Calu3 (cell line): ENCODE measurements at regions not wholly inside any gene's neighbourhood (a gene's known extent, or its start where the extent isn't known, plus 50 kb on each side); places are given as distances from the start of the nearest gene placed in this dataset.
"Not testable (repeated sequence)": the region's sequence is repeated elsewhere in the genome, so short reads cannot be mapped to it uniquely, and the experiment has no call there.

Experiments
- BruUV-seq: library from RNA; stranded (reverse); fragments of 400-500 nt; replicated peaks from 2 replicates; lab custom pipeline; 2021; lab: Mats Ljungman, UMichigan
- CTCF ChIA-PET: fragments of 300-600 bp; sonication (Branson Sonifier 250); formaldehyde crosslinking; loops from one replicate; lab custom pipeline; 2022; ENCODE audit warnings: antibody characterized with exemption; lab: Charles Lee
- DNase-seq: peaks from one replicate; pipeline ENCODE4 v3.0.0; 2022
- H3K27ac Mint-ChIP-seq: one replicate; pipeline ENCODE4 v1.8.0; 2022; ENCODE audit warnings: mixed read lengths; ENCODE audit not compliant: unreplicated experiment
- H3K27me3 Mint-ChIP-seq: one replicate; pipeline ENCODE4 v1.8.0; 2022; ENCODE audit warnings: mixed read lengths; ENCODE audit not compliant: unreplicated experiment
- H3K36me3 Mint-ChIP-seq: one replicate; pipeline ENCODE4 v1.8.0; 2022; ENCODE audit warnings: mild to moderate bottlenecking, moderate library complexity, mixed read lengths; ENCODE audit not compliant: insufficient read depth, unreplicated experiment
- H3K4me1 Mint-ChIP-seq: one replicate; pipeline ENCODE4 v1.8.0; 2022; ENCODE audit warnings: mild to moderate bottlenecking, low read depth, mixed read lengths; ENCODE audit not compliant: unreplicated experiment
- H3K4me3 Mint-ChIP-seq: one replicate; pipeline ENCODE4 v1.8.0; 2022; ENCODE audit warnings: mild to moderate bottlenecking, low read depth, moderate library complexity, mixed read lengths; ENCODE audit not compliant: unreplicated experiment
- H3K9me3 Mint-ChIP-seq: one replicate; pipeline ENCODE4 v1.8.0; 2022; ENCODE audit warnings: low read depth, mixed read lengths; ENCODE audit not compliant: unreplicated experiment
- intact Hi-C: fragments of 100-400 bp; cut with micrococcal nuclease; formaldehyde crosslinking; loops from one replicate; pipeline ENCODE4 v1.10.0; 2022; ENCODE audit not compliant: unreplicated experiment
- TF ChIP-seq, protein P1 (sequence below): fragments of 200-600 bp; IDR thresholded peaks from one replicate; pipeline ENCODE4 v1.8.0; 2022; ENCODE audit warnings: antibody characterized with exemption; ENCODE audit not compliant: unreplicated experiment

DNA sequence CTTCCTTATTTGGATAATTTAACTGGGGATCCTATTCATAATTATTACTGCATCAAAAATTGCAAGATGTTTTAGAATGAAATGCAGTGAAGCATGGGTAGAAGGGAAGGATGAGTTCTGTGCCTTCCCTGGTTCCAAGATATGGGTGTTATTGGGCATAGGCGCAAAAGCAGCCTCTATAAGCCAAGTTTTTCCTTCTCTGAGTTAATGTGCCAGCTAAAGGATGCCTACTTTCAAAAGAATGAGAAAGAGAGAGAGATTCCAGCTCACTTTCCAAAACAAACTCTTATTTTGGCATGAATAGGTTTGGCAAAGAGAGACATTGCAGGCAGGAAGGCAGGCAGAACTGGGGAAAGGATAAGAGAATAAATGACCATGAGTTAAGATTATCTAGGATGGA is 270.2 kb downstream of the TAFA4 start:
- intact Hi-C loops, result no loop called here
- Mint-ChIP-seq H3K27me3 (no peaks in the 10 kb centered on the region), H3K9me3 (no peaks in the 10 kb centered on the region)

GRCh38 chr3:68650657-68651056 is 281.7 kb downstream of the TAFA4 start:
- H3K27me3 Mint-ChIP-seq, BruUV-seq, H3K9me3 Mint-ChIP-seq: not testable (repeated sequence)

More for the DNA sequence above, 270.2 kb downstream of the TAFA4 start:
- BruUV-seq, result no TSS peak
- Mint-ChIP-seq H3K4me1 (no peaks in the 10 kb centered on the region), H3K4me3 (no peak overlapping the region), H3K27ac (no peak overlapping the region), H3K36me3 (no peaks in the 10 kb centered on the region)
- CTCF ChIA-PET, result no interaction called here
- TF ChIP-seq, protein P1, sequence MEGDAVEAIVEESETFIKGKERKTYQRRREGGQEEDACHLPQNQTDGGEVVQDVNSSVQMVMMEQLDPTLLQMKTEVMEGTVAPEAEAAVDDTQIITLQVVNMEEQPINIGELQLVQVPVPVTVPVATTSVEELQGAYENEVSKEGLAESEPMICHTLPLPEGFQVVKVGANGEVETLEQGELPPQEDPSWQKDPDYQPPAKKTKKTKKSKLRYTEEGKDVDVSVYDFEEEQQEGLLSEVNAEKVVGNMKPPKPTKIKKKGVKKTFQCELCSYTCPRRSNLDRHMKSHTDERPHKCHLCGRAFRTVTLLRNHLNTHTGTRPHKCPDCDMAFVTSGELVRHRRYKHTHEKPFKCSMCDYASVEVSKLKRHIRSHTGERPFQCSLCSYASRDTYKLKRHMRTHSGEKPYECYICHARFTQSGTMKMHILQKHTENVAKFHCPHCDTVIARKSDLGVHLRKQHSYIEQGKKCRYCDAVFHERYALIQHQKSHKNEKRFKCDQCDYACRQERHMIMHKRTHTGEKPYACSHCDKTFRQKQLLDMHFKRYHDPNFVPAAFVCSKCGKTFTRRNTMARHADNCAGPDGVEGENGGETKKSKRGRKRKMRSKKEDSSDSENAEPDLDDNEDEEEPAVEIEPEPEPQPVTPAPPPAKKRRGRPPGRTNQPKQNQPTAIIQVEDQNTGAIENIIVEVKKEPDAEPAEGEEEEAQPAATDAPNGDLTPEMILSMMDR, result no peak
- DNase-seq, result no peak

DNA sequence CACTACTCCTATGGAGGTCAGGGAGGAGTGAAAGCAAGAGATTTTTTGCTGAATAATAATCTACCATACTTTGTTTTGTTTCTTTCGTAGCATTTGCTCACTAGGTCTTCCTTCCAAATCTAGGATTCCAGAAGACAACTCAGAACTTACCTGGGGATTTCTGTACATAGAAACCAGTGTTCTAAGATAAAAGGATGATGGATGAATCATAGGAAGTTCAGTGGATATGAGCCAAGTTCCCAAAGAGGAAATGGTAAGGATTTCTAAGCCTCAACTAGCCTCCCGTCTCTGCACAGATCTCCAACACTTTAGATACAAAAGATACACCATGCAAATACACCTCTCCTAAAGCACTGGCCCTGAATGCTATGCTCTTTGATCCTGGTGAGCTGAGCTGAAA is 283.9 kb downstream of the TAFA4 start:
- no peaks in the 10 kb centered on the region for H3K36me3 Mint-ChIP-seq
- BruUV-seq, result no TSS peak
- CTCF ChIA-PET, result no interaction called here
- no peak overlapping the region for H3K27ac Mint-ChIP-seq
- no peak for DNase-seq
- H3K4me3 Mint-ChIP-seq, result no peak overlapping the region
- intact Hi-C loops, result no loop called here
- H3K27me3 Mint-ChIP-seq, result no peaks in the 10 kb centered on the region
- H3K9me3 Mint-ChIP-seq, result peaks cover 3% of the 10 kb centered on the region
- TF ChIP-seq, protein P1, result no peak
- no peaks in the 10 kb centered on the region for H3K4me1 Mint-ChIP-seq

More at GRCh38 chr3:68650657-68651056, 281.7 kb downstream of the TAFA4 start:
- H3K4me3 Mint-ChIP-seq, CTCF ChIA-PET, H3K4me1 Mint-ChIP-seq, H3K27ac Mint-ChIP-seq, H3K36me3 Mint-ChIP-seq, intact Hi-C loops, DNase-seq: not testable (repeated sequence)

DNA sequence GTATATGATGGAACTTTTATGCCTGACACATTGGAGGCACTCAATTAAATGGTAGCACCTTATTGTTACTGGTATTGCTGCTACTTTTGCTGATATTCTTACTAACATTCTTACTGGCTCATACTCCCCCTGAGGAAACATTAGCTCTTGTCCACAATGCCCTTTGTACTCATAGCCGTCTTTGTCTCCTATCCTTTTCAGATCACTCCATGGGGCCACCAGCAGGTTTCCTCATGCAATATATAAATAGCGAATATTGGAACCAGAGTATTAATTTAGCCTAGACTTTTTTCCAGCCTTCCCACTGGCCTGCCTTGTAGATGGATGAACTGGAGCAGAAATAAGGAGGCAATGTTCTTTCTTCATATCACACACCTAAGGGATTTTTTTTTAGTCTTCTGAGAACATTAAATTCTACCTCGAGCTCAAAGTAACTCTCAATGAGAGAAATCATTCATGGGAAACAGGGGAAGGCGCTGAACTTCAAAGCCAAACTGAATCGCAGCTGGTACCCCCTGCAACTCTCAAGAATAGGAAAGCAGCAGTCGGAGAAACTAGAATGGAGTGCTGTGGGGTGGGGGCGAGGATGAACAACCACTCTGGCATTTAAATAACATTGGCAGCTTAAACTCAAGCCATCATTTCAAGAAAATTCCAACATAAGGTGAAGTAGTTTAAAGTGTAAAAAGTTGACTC is 300.3 kb downstream of the TAFA4 start:
- DNase-seq, result no peak
- H3K27ac Mint-ChIP-seq, result no peak overlapping the region
- no peak overlapping the region for H3K4me3 Mint-ChIP-seq
- H3K36me3 Mint-ChIP-seq, result no peaks in the 10 kb centered on the region
- no peaks in the 10 kb centered on the region for H3K4me1 Mint-ChIP-seq
- H3K9me3 Mint-ChIP-seq, result peaks cover 10% of the 10 kb centered on the region
- CTCF ChIA-PET, result no interaction called here
- TF ChIP-seq, protein P1, result no peak
- no TSS peak for BruUV-seq
- no peaks in the 10 kb centered on the region for H3K27me3 Mint-ChIP-seq
- intact Hi-C loops, result no loop called here

GRCh38 chr3:68620211-68620610 is 312.1 kb downstream of the TAFA4 start:
- Mint-ChIP-seq H3K36me3 (no peaks in the 10 kb centered on the region), H3K4me3 (no peak overlapping the region), H3K9me3 (peaks cover 5% of the 10 kb centered on the region), H3K27me3 (no peaks in the 10 kb centered on the region), H3K4me1 (no peaks in the 10 kb centered on the region), H3K27ac (no peak overlapping the region)
- intact Hi-C loops, result loop anchor here (10.0 kb wide), 1 partner anchor 715 kb away; no protein-coding TSS in a partner anchor
- no peak for DNase-seq
- CTCF ChIA-PET, result no interaction called here
- TF ChIP-seq, protein P1, result no peak
- no TSS peak for BruUV-seq
